ENCODE measurements at regions not wholly inside any gene's neighbourhood (a gene's known extent, or its start where the extent isn't known, plus 50 kb on each side); places are given as distances from the start of the nearest gene placed in this dataset.

DNA sequence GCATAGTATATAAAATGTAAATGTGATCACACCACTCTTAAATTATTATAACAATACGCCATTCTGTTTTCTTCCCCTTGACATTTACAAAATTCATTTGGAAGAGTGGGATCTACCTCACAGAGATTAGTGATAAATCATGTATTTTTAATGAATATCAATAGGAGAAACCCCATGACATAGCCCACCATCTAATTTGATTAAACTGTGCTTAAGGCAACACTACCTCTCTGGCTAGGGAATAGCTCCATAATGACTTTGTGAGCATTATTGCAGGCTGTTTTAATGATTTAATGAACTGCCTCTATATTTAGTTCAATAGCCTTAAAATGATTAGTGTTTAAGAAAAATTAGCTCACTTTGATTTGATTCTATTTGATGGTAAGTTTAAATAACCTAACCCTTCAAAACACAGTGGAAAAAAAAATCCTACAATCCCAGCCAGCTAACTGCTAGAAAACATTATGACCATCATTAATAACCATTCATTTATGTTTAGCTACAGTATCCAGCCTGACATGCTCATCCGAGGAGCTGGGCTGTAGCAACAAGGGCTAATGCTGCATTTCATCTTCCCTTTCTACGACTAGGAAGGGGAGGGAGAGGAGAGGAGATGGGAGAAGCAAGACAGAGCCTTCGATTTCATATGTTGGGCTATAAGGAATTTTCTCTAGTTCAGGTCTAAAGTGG is 75.3 kb upstream of the BCL11A start:
- no peak for DNase-seq (ENCODE audit: low spot score in 2 of 2, unreplicated experiment in 2 of 2)
- H3K4me1 Mint-ChIP-seq = peaks cover 37% of the 10 kb centered on the region
- no peak overlapping the region for H3K4me3 Mint-ChIP-seq
- no peaks in the 10 kb centered on the region for H3K9me3 Mint-ChIP-seq
- no peak overlapping the region for H3K27ac Mint-ChIP-seq
- peaks cover 10% of the 10 kb centered on the region for H3K27me3 Mint-ChIP-seq (ENCODE audit: low read depth)
- TF ChIP-seq CTCF (IDR thresholded peaks at IDR 0.05; ENCODE audit: unreplicated experiment) = no peak
- no peaks in the 10 kb centered on the region for H3K36me3 Mint-ChIP-seq

- Mint-ChIP-seq H3K36me3 (no peaks in the 10 kb centered on the region), H3K4me3 (no peak overlapping the region), H3K27ac (no peak overlapping the region), H3K4me1 (peaks cover 37% of the 10 kb centered on the region), H3K27me3 (ENCODE audit: low read depth) (peaks cover 10% of the 10 kb centered on the region), H3K9me3 (no peaks in the 10 kb centered on the region)
- DNase-seq (ENCODE audit: low spot score in 2 of 2, unreplicated experiment in 2 of 2) = no peak
- no peak for TF ChIP-seq CTCF (IDR thresholded peaks at IDR 0.05; ENCODE audit: unreplicated experiment)
Observed at GRCh38 chr2:60629305-60629662, 75.8 kb upstream of the BCL11A start.

DNA sequence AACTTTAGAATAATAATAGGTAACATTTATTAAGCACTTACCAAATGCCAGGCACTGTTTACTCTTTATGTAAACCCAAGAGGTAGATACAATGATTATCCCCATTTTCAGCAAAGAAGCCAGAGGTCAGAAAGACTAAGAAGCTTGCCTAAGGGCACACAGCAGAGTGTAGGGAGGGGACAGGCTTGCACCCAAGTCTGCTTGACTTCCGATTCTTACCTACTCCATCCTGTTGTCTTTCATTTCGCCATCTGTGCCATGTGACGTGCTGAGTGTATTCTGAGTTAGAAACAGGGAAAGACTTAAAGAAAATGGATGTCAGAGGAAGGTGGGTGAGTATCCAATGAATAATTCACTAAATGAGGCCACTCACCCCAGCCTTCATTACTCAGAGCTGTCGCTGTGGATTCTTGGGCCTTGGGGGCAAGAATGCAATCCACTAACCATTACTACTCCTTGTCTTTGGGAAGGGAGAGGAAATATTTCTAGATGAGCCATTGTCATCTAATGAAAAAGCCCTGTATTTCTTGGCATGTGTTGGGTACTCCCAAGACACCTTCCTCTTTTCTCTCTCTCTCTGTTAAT is 76.4 kb upstream of the BCL11A start:
- Mint-ChIP-seq H3K27me3 (ENCODE audit: low read depth) (peaks cover 10% of the 10 kb centered on the region), H3K36me3 (no peaks in the 10 kb centered on the region), H3K4me1 (peaks cover 37% of the 10 kb centered on the region)

GRCh38 chr2:60633615-60634014 is 80.2 kb upstream of the BCL11A start:
- Mint-ChIP-seq H3K36me3 (no peaks in the 10 kb centered on the region), H3K27me3 (ENCODE audit: low read depth) (no peaks in the 10 kb centered on the region), H3K4me3 (no peak overlapping the region), H3K27ac (no peak overlapping the region), H3K9me3 (peaks cover 5% of the 10 kb centered on the region), H3K4me1 (peaks cover 17% of the 10 kb centered on the region)
- TF ChIP-seq CTCF (IDR thresholded peaks at IDR 0.05; ENCODE audit: unreplicated experiment) = no peak
- no peak for DNase-seq (ENCODE audit: low spot score in 2 of 2, unreplicated experiment in 2 of 2)

More for the DNA sequence above, 76.4 kb upstream of the BCL11A start:
- no peak for TF ChIP-seq CTCF (IDR thresholded peaks at IDR 0.05; ENCODE audit: unreplicated experiment)
- no peak for DNase-seq (ENCODE audit: low spot score in 2 of 2, unreplicated experiment in 2 of 2)
- H3K9me3 Mint-ChIP-seq = no peaks in the 10 kb centered on the region
- H3K4me3 Mint-ChIP-seq = no peak overlapping the region
- no peak overlapping the region for H3K27ac Mint-ChIP-seq

GRCh38 chr2:60634438-60634837 is 81.0 kb upstream of the BCL11A start:
- Mint-ChIP-seq H3K4me1 (peaks cover 9% of the 10 kb centered on the region), H3K36me3 (no peaks in the 10 kb centered on the region), H3K27ac (no peak overlapping the region), H3K4me3 (no peak overlapping the region), H3K9me3 (peaks cover 5% of the 10 kb centered on the region), H3K27me3 (ENCODE audit: low read depth) (no peaks in the 10 kb centered on the region)
- no peak for TF ChIP-seq CTCF (IDR thresholded peaks at IDR 0.05; ENCODE audit: unreplicated experiment)
- no peak for DNase-seq (ENCODE audit: low spot score in 2 of 2, unreplicated experiment in 2 of 2)
